Heart left ventricle (tissue), 16 donors: ENCODE measurements at regions not wholly inside any gene's neighbourhood (a gene's known extent, or its start where the extent isn't known, plus 50 kb on each side); places are given as distances from the start of the nearest gene placed in this dataset.

ENCODE experiments used
- ATAC-seq, 4 donors: fragments of 200-7000 bp; cut with Tn5 transposase; one replicate each; pipeline ENCODE4 v1.9.1; 2020 to 2022; ENCODE audit warnings: moderate library complexity in 4 of 4, mild to moderate bottlenecking in 3 of 4, moderate number of reproducible peaks in 1 of 4
- DNase-seq, 5 donors: peaks; one replicate each; pipeline ENCODE4 v3.0.0-alpha.2; 2020
- H3K27ac ChIP-seq, 12 donors: fragments of 200-600 bp; sonication (generic) in 4 of 12; one replicate each; pipeline versions ENCODE4 v1.5.0 to v1.8.0; 2016 to 2022; ENCODE audit warnings: mild to moderate bottlenecking in 2 of 12
- H3K27me3 ChIP-seq, 9 donors: fragments of 200-600 bp; sonication (generic) in 2 of 9; one replicate each; pipeline versions ENCODE4 v1.5.1 to v1.8.0; 2016 to 2022; ENCODE audit warnings: mild to moderate bottlenecking in 3 of 9
- H3K36me3 ChIP-seq, 9 donors: fragments of 200-600 bp; sonication (generic) in 2 of 9; one replicate each; pipeline versions ENCODE4 v1.5.0 to v1.8.0; 2018 to 2022; ENCODE audit warnings: mild to moderate bottlenecking in 2 of 9
- H3K4me1 ChIP-seq, 12 donors: fragments of 200-600 bp; sonication (generic) in 4 of 12; one replicate each; pipeline versions ENCODE4 v1.5.0 to v1.8.0; 2016 to 2022; ENCODE audit warnings: mild to moderate bottlenecking in 3 of 12
- H3K4me3 ChIP-seq, 12 donors: fragments of 200-600 bp; sonication (generic) in 4 of 12; one replicate each; pipeline versions ENCODE4 v1.5.0 to v1.8.0; 2017 to 2022; ENCODE audit warnings: mild to moderate bottlenecking in 9 of 12, moderate library complexity in 4 of 12
- H3K9me3 ChIP-seq, 12 donors: fragments of 200-600 bp; sonication (generic) in 4 of 12; one replicate each; pipeline versions ENCODE4 v1.5.0 to v1.8.0; 2016 to 2022; ENCODE audit warnings: mild to moderate bottlenecking in 1 of 12
- POLR2A ChIP-seq, 2 donors: fragments of 450-650 bp; IDR thresholded peaks; one replicate each; pipeline ENCODE4 v1.6.1; 2017; ENCODE audit warnings: antibody characterized with exemption in 2 of 2, mild to moderate bottlenecking in 2 of 2, moderate library complexity in 2 of 2
- WGBS, 4 donors: extraction: QIAGEN DNeasy Blood & Tissue Kit in 2 of 4; methylation state at CpG; one replicate each; pipeline versions ENCODE4 v1.1.5 to v1.1.7; 2013 to 2018; 5-methylcytosine and 5-hydroxymethylcytosine counted together
- intact Hi-C, 10 donors: fragments of 100-400 bp; cut with DNase I; formaldehyde crosslinking; loops; one replicate each; pipeline versions ENCODE4 v1.11.1 to v1.14.2; 2022
- TF ChIP-seq, protein P1 (sequence below), 12 donors: fragments of 200-600 bp; sonication (generic) in 4 of 12; IDR thresholded peaks; one replicate each; pipeline versions ENCODE4 v1.5.0 to v1.8.0; 2018 to 2022; ENCODE audit warnings: antibody characterized with exemption in 12 of 12, mild to moderate bottlenecking in 5 of 12
- donor health status: ischemic (EF 13 %, LVEDD 7.1; RV severe dilation, severe dysfunction).
- donor health status: healthy with polysubstance abuse.
- donor health status: DM: no; HTN: yes; CAD: no.
- donor health status: DM: no; HTN: no; CAD: no.
- donor health status: ischemic (EF 25% LVEDD 6.9; RV normal size, moderate dysfunction).
- donor health status: ischemic (EF 25% LVEDD 5.7; RV mildly dilated, moderate dysfunction).
- donor health status: healthy.
- donor health status: DM: yes; HTN: yes; CAD: no.
- donor health status: ischemic (EF 35%, LVEDD 5.7; RV mildly dilated, moderate dysfunction).
- donor health status: nonischemic (EF 11% LVEDD 7.7; RV severe dilation, severe dysfunction).
- donor health status: DM: yes; HTN: yes; CAD: no.
- donor health status: PGD.
- donor health status: ischemic (EF 29% LVEDD 5.4; RV normal size, mild dysfunction).
- donor health status: nonischemic (EF 23%, LVEDD 6.1; RV moderate dilation, normal function).

DNA sequence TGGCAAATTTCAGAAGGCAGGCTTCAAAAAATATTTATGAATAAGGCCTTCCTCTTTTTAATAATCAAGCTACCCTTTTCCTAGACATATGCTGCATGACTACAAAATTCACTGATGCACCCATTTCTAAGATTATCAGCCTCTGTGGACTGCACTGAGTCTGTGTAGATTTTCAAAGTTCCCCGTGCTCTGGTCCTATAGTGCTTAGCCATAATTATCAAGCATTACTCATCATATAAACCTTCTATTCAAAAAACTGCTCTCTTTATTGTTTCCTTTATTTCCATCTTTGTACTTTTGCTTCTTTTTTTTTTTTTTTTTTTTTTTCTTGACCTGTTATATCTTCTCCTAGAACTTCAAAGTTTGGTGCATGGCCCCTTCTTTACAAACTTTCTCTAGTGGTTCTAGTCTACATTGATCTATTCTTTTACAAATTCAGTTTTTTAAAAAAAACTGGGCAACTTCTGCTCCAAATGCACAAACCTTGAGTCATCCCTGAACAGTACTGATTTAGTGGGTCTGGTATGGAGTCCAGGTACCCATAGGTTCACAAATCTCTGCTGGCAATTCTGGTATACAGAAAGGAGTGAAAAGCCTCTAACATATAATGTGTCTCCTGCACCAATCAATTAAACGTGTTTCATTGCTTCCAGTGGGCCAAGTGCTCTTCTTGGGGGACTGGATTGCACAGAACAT lies 481.9 kb downstream of the NUP35 start:
- H3K9me3 ChIP-seq, result no peaks in the 10 kb centered on the region

DNA sequence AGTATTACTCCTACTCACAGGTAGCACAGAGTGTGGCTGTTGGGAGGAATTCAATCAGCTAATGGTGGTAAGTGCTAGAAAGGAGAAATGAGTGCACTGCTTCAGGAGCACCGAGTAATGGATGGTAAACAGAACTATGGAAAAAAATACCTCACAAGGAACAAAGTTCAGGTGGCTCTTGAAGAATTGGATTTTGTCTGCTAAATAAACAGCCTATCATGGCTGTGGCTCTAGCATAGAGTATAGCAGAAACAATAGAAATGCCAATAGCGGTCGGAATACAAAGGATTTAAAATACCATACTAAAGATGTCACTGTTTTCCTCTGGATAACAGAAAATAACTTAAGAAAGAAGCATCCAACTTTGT lies 482.5 kb downstream of the NUP35 start:
- Histone ChIP-seq H3K36me3 (no peaks in the 10 kb centered on the region), H3K27ac (no peak overlapping the region)

More for the DNA sequence above, 481.9 kb downstream of the NUP35 start:
- H3K27me3 ChIP-seq, result no peaks in the 10 kb centered on the region
- TF ChIP-seq, protein P1, sequence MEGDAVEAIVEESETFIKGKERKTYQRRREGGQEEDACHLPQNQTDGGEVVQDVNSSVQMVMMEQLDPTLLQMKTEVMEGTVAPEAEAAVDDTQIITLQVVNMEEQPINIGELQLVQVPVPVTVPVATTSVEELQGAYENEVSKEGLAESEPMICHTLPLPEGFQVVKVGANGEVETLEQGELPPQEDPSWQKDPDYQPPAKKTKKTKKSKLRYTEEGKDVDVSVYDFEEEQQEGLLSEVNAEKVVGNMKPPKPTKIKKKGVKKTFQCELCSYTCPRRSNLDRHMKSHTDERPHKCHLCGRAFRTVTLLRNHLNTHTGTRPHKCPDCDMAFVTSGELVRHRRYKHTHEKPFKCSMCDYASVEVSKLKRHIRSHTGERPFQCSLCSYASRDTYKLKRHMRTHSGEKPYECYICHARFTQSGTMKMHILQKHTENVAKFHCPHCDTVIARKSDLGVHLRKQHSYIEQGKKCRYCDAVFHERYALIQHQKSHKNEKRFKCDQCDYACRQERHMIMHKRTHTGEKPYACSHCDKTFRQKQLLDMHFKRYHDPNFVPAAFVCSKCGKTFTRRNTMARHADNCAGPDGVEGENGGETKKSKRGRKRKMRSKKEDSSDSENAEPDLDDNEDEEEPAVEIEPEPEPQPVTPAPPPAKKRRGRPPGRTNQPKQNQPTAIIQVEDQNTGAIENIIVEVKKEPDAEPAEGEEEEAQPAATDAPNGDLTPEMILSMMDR (IDR thresholded peaks at IDR 0.05), result no peak
- TF ChIP-seq POLR2A (IDR thresholded peaks at IDR 0.05), result no peak
- no peak overlapping the region for H3K4me3 ChIP-seq
- no peak overlapping the region for H3K27ac ChIP-seq
- H3K4me1 ChIP-seq, result no peaks in the 10 kb centered on the region
- H3K36me3 ChIP-seq, result no peaks in the 10 kb centered on the region
- intact Hi-C loops, result no loop called here
- ATAC-seq (no peak), DNase-seq (no peak)
- 68 to 77% (median 72%) methylated on average over 2 of the region's 2 CpGs for WGBS, 4 donors

DNA sequence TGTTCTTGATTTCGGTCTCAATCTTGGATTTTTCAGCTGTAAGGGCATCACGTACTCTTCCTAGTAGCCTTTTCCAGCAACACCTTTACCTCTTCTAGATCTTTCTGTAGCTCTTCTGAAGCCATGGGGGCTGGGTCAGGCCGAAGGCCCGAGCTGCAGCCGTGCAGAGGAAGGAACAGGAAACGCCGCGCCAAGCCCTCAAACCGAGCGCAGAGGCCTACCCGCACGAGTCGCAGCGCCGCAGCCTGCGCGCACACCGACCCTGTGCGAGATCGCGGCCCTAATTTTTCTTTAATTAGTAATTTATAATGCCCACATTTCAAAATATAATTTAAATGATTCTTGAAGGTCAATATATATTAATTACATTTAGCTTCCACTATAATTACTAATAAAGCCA lies 483.8 kb downstream of the NUP35 start:
- Histone ChIP-seq H3K4me1 (no peaks in the 10 kb centered on the region), H3K9me3 (peaks cover 0 to 4% (median 0%) of the 10 kb centered on the region in 12 donors), H3K27me3 (no peaks in the 10 kb centered on the region), H3K4me3 (no peak overlapping the region), H3K36me3 (no peaks in the 10 kb centered on the region), H3K27ac (no peak overlapping the region)
- no peak for DNase-seq
- intact Hi-C loops, result no loop called here
- no peak for ATAC-seq
- no peak for TF ChIP-seq POLR2A (IDR thresholded peaks at IDR 0.05)
- TF ChIP-seq, protein P1 (IDR thresholded peaks at IDR 0.05), result no peak
- WGBS, 4 donors, result 91 to 95% (median 94%) methylated on average over 21 of the region's 21 CpGs

More for the DNA sequence above, 482.5 kb downstream of the NUP35 start:
- TF ChIP-seq, protein P1 (IDR thresholded peaks at IDR 0.05), result no peak
- TF ChIP-seq POLR2A (IDR thresholded peaks at IDR 0.05), result no peak
- H3K9me3 ChIP-seq, result no peaks in the 10 kb centered on the region
- DNase-seq (no peak), ATAC-seq (no peak)
- no peaks in the 10 kb centered on the region for H3K4me1 ChIP-seq
- no peak overlapping the region for H3K4me3 ChIP-seq
- intact Hi-C loops, result no loop called here
- WGBS, 4 donors, result 84 to 86% (median 86%) methylated on average over 3 of the region's 3 CpGs
- no peaks in the 10 kb centered on the region for H3K27me3 ChIP-seq

DNA sequence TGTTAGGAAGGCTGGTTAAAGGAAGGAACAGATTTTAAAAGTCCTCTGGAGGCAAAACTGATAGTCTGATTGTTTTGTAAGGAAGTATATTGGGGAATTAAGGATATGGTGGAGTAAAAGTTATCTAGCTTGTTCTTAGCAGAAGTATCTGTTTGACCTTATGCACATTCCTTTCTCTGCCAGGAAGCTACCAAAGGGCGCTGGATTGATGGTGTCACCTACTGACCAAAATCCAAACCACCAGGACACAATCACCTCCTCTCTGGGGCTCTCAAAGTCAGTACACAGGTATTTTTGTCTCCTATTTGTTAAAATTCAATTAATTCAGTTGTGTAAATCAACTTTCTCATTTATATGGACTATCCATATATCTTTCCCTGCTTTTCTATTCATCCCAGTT lies 484.5 kb downstream of the NUP35 start:
- intact Hi-C loops, result no loop called here
- no peak overlapping the region for H3K4me3 ChIP-seq
- WGBS, 4 donors, result 35 to 64% (median 59%) methylated on average over 1 of the region's 1 CpG
- no peaks in the 10 kb centered on the region for H3K27me3 ChIP-seq
- no peaks in the 10 kb centered on the region for H3K36me3 ChIP-seq
- H3K27ac ChIP-seq, result no peak overlapping the region
- DNase-seq (no peak), ATAC-seq (peak in 1 of 4 donors; percentile 56)
- no peaks in the 10 kb centered on the region for H3K4me1 ChIP-seq
- peaks cover 0 to 4% (median 0%) of the 10 kb centered on the region in 12 donors for H3K9me3 ChIP-seq
- TF ChIP-seq, protein P1 (IDR thresholded peaks at IDR 0.05), result no peak
- TF ChIP-seq POLR2A (IDR thresholded peaks at IDR 0.05), result no peak
